T-cell (primary cell): ENCODE measurements at regions not wholly inside any gene's neighbourhood (a gene's known extent, or its start where the extent isn't known, plus 50 kb on each side); places are given as distances from the start of the nearest gene placed in this dataset.

Experiments used
- ATAC-seq, 4 experiments: fragments of 200-7000 bp in 3 of 4; fragments of 150-1000 bp in 1 of 4; cut with Tn5 transposase; replicated peaks in 1 of 4; 1 replicate in 3 of 4; 2 replicates in 1 of 4; pipeline ENCODE4 v1.10.0; 2021; ENCODE audit warnings: moderate library complexity in 3 of 4, mild to moderate bottlenecking in 2 of 4, moderate number of reproducible peaks in 1 of 4
- CTCF ChIA-PET, 2 donors: fragments of 300-600 bp; sonication (Branson Sonifier 250); formaldehyde crosslinking; loops; one replicate each; lab custom pipeline; 2022; ENCODE audit warnings: antibody characterized with exemption in 2 of 2; lab: Charles Lee
- POLR2A ChIA-PET, 2 donors: fragments of 300-600 bp; sonication (Branson Sonifier 250); formaldehyde crosslinking; loops; one replicate each; lab custom pipeline; 2022; ENCODE audit warnings: antibody characterized with exemption in 2 of 2; lab: Charles Lee
- DNase-seq, 35 experiments: peaks; one replicate each; pipeline versions ENCODE4 v3.0.0 to v3.0.0-alpha.2; 2013 to 2023
- H3K27ac ChIP-seq: one replicate; pipeline ENCODE4 v1.5.1; 2013; ENCODE audit warnings: low read length
- H3K27me3 ChIP-seq, 2 experiments: replicated peaks in 1 of 2; 1 replicate in 1 of 2; 2 replicates in 1 of 2; pipeline versions ENCODE4 v1.6.1 to v1.7.0; 2013; ENCODE audit warnings: low read length in 1 of 2, mixed read lengths in 1 of 2; ENCODE audit not compliant: control insufficient read depth in 2 of 2, insufficient read depth in 2 of 2; ENCODE audit errors: extremely low read depth in 1 of 2
- H3K36me3 ChIP-seq, 2 donors: 1 replicate in 1 of 2; 2 replicates in 1 of 2; pipeline versions ENCODE4 v1.6.1 to v1.7.0; 2013; ENCODE audit warnings: low read length in 1 of 2; ENCODE audit not compliant: control insufficient read depth in 2 of 2, insufficient read depth in 1 of 2; ENCODE audit errors: extremely low read depth in 1 of 2
- H3K4me1 ChIP-seq, 2 experiments: 1 replicate in 1 of 2; 2 replicates in 1 of 2; pipeline versions ENCODE4 v1.6.1 to v1.7.0; 2013; ENCODE audit warnings: low read length in 2 of 2, mixed read lengths in 1 of 2; ENCODE audit not compliant: insufficient read depth in 2 of 2, control insufficient read depth in 1 of 2; ENCODE audit errors: extremely low read depth in 1 of 2
- H3K4me3 ChIP-seq, 2 donors: 1 replicate in 1 of 2; 2 replicates in 1 of 2; pipeline versions ENCODE4 v1.5.1 to v1.7.0; 2013; ENCODE audit warnings: mild to moderate bottlenecking in 2 of 2, low read length in 1 of 2, moderate library complexity in 1 of 2; ENCODE audit not compliant: control insufficient read depth in 1 of 2; ENCODE audit errors: extremely low read depth in 1 of 2
- H3K9me3 ChIP-seq: 2 replicates; pipeline ENCODE4 v1.7.0; 2013
- H3K27ac Mint-ChIP-seq, 2 donors: one replicate each; pipeline ENCODE4 v1.8.0; 2020 to 2021; ENCODE audit warnings: mild to moderate bottlenecking in 2 of 2, mixed read lengths in 2 of 2
- H3K27me3 Mint-ChIP-seq, 2 donors: one replicate each; pipeline ENCODE4 v1.8.0; 2021 to 2022; ENCODE audit warnings: mixed read lengths in 2 of 2
- H3K36me3 Mint-ChIP-seq: one replicate; pipeline ENCODE4 v1.8.0; 2021; ENCODE audit warnings: mixed read lengths
- H3K4me1 Mint-ChIP-seq, 3 donors: one replicate each; pipeline ENCODE4 v1.8.0; 2020 to 2022; ENCODE audit warnings: mixed read lengths in 3 of 3, mild to moderate bottlenecking in 1 of 3
- H3K4me3 Mint-ChIP-seq, 3 donors: one replicate each; pipeline ENCODE4 v1.8.0; 2020 to 2022; ENCODE audit warnings: mild to moderate bottlenecking in 3 of 3, mixed read lengths in 3 of 3, moderate library complexity in 3 of 3
- H3K9me3 Mint-ChIP-seq, 3 donors: one replicate each; pipeline ENCODE4 v1.8.0; 2020 to 2022; ENCODE audit warnings: mixed read lengths in 3 of 3
- WGBS: methylation state at CpG from one replicate; pipeline ENCODE4 v1.1.5; 2013; ENCODE audit warnings: missing lambda C conversion rate; ENCODE audit not compliant: insufficient coverage; 5-methylcytosine and 5-hydroxymethylcytosine counted together

- DNase-seq (no peak), ATAC-seq (no peak)
- H3K4me3 ChIP-seq, result no peak overlapping the region
- no peak overlapping the region for H3K27ac ChIP-seq
- whole genome bisulfite sequencing, result no CpG with 5 or more reads among the region's 3 CpGs
- no peaks in the 10 kb centered on the region for H3K27me3 ChIP-seq
- no peaks in the 10 kb centered on the region for H3K4me1 Mint-ChIP-seq
- CTCF ChIA-PET, result no interaction called here
- POLR2A ChIA-PET, result no interaction called here
- no peak overlapping the region for H3K27ac Mint-ChIP-seq
- no peaks in the 10 kb centered on the region for H3K9me3 Mint-ChIP-seq
- no peak overlapping the region for H3K4me3 Mint-ChIP-seq
- no peaks in the 10 kb centered on the region for H3K9me3 ChIP-seq
- peaks cover 0 to 7% of the 10 kb centered on the region in 2 donors for H3K27me3 Mint-ChIP-seq
- no peaks in the 10 kb centered on the region for H3K4me1 ChIP-seq
- H3K36me3 ChIP-seq, result no peaks in the 10 kb centered on the region
- no peaks in the 10 kb centered on the region for H3K36me3 Mint-ChIP-seq
Measured at GRCh38 chr5:143657647-143658285, 154.2 kb upstream of the HMHB1 start.

GRCh38 chr5:143653766-143654282, 158.1 kb upstream of the HMHB1 start:
- Histone ChIP-seq H3K4me3 (no peak overlapping the region), H3K4me1 (no peaks in the 10 kb centered on the region), H3K36me3 (no peaks in the 10 kb centered on the region), H3K27ac (no peak overlapping the region), H3K9me3 (no peaks in the 10 kb centered on the region), H3K27me3 (no peaks in the 10 kb centered on the region)
- WGBS, result no CpG with 5 or more reads among the region's 4 CpGs
- Mint-ChIP-seq H3K27ac (no peak overlapping the region), H3K9me3 (no peaks in the 10 kb centered on the region), H3K27me3 (peaks cover 0 to 10% of the 10 kb centered on the region in 2 donors), H3K4me1 (peaks cover 0 to 2% (median 0%) of the 10 kb centered on the region in 3 donors), H3K36me3 (no peaks in the 10 kb centered on the region), H3K4me3 (no peak overlapping the region)
- DNase-seq (no peak), ATAC-seq (no peak)
- ChIA-PET CTCF (no interaction called here), POLR2A (interaction anchor here in 1 of 2 donors (1.0 kb wide), 1 partner anchor 256 kb away, joined by 3 read pairs; no protein-coding TSS in a partner anchor)

- H3K27me3 Mint-ChIP-seq, result peaks cover 0 to 10% of the 10 kb centered on the region in 2 donors
- ChIA-PET CTCF (no interaction called here), POLR2A (interaction anchor here in 1 of 2 donors (1.0 kb wide), 1 partner anchor 256 kb away, joined by 3 read pairs; no protein-coding TSS in a partner anchor)
- no peak overlapping the region for H3K27ac Mint-ChIP-seq
- peaks cover 0 to 2% (median 0%) of the 10 kb centered on the region in 3 donors for H3K4me1 Mint-ChIP-seq
- ATAC-seq (no peak), DNase-seq (no peak)
- no peaks in the 10 kb centered on the region for H3K4me1 ChIP-seq
- H3K4me3 Mint-ChIP-seq, result no peak overlapping the region
- WGBS, result 100% methylated on average over 1 of the region's 2 CpGs
- H3K36me3 Mint-ChIP-seq, result no peaks in the 10 kb centered on the region
- H3K9me3 Mint-ChIP-seq, result no peaks in the 10 kb centered on the region
- no peaks in the 10 kb centered on the region for H3K9me3 ChIP-seq
- no peaks in the 10 kb centered on the region for H3K27me3 ChIP-seq
- H3K36me3 ChIP-seq, result no peaks in the 10 kb centered on the region
- no peak overlapping the region for H3K4me3 ChIP-seq
- no peak overlapping the region for H3K27ac ChIP-seq
Measured at GRCh38 chr5:143653256-143653655, 158.7 kb upstream of the HMHB1 start.

- Histone ChIP-seq H3K36me3 (no peaks in the 10 kb centered on the region), H3K4me1 (no peaks in the 10 kb centered on the region), H3K27me3 (no peaks in the 10 kb centered on the region), H3K4me3 (no peak overlapping the region), H3K9me3 (no peaks in the 10 kb centered on the region), H3K27ac (no peak overlapping the region)
- Mint-ChIP-seq H3K27me3 (peaks cover 0 to 10% of the 10 kb centered on the region in 2 donors), H3K9me3 (no peaks in the 10 kb centered on the region), H3K4me3 (no peak overlapping the region), H3K4me1 (peaks cover 0 to 2% (median 0%) of the 10 kb centered on the region in 3 donors), H3K36me3 (no peaks in the 10 kb centered on the region), H3K27ac (no peak overlapping the region)
- WGBS, result 48% methylated on average over 2 of the region's 3 CpGs
- CTCF ChIA-PET, result interaction anchor here in 1 of 2 donors (0.5 kb wide), 1 partner anchor 541 kb away, joined by 3 read pairs; no protein-coding TSS in a partner anchor
- POLR2A ChIA-PET, result no interaction called here
- ATAC-seq (no peak), DNase-seq (no peak)
Measured at GRCh38 chr5:143652108-143652700, 159.8 kb upstream of the HMHB1 start.

- no peaks in the 10 kb centered on the region for H3K36me3 ChIP-seq
- Mint-ChIP-seq H3K4me3 (no peak overlapping the region), H3K4me1 (peaks cover 0 to 2% (median 0%) of the 10 kb centered on the region in 3 donors), H3K27ac (no peak overlapping the region), H3K36me3 (no peaks in the 10 kb centered on the region), H3K9me3 (no peaks in the 10 kb centered on the region), H3K27me3 (peaks cover 0 to 10% of the 10 kb centered on the region in 2 donors)
- DNase-seq, result no peak
- no peak overlapping the region for H3K4me3 ChIP-seq
- no CpG with 5 or more reads among the region's 5 CpGs for WGBS
- H3K27ac ChIP-seq, result no peak overlapping the region
- no peak for ATAC-seq
- no peaks in the 10 kb centered on the region for H3K4me1 ChIP-seq
- CTCF ChIA-PET, result no interaction called here
- no peaks in the 10 kb centered on the region for H3K9me3 ChIP-seq
- H3K27me3 ChIP-seq, result no peaks in the 10 kb centered on the region
- POLR2A ChIA-PET, result no interaction called here
Measured at GRCh38 chr5:143649937-143650621, 161.9 kb upstream of the HMHB1 start.

GRCh38 chr5:143648696-143649095, 163.3 kb upstream of the HMHB1 start:
- no peaks in the 10 kb centered on the region for H3K36me3 ChIP-seq
- no peaks in the 10 kb centered on the region for H3K27me3 ChIP-seq
- DNase-seq (peak in 4 of 35 experiments; percentile 2 to 29 (median 5)), ATAC-seq (no peak)
- no peaks in the 10 kb centered on the region for H3K4me1 ChIP-seq
- H3K27me3 Mint-ChIP-seq, result peaks cover 0 to 9% of the 10 kb centered on the region in 2 donors
- no peak overlapping the region for H3K27ac ChIP-seq
- no peaks in the 10 kb centered on the region for H3K9me3 Mint-ChIP-seq
- WGBS, result 100% methylated on average over 2 of the region's 2 CpGs
- H3K9me3 ChIP-seq, result no peaks in the 10 kb centered on the region
- no peak overlapping the region for H3K4me3 Mint-ChIP-seq
- H3K36me3 Mint-ChIP-seq, result no peaks in the 10 kb centered on the region
- ChIA-PET POLR2A (no interaction called here), CTCF (interaction anchor here in 1 of 2 donors (0.7 kb wide), 1 partner anchor 176 kb away, joined by 3 read pairs; no protein-coding TSS in a partner anchor)
- H3K4me1 Mint-ChIP-seq, result peaks cover 0 to 2% (median 0%) of the 10 kb centered on the region in 3 donors
- no peak overlapping the region for H3K4me3 ChIP-seq
- H3K27ac Mint-ChIP-seq, result no peak overlapping the region
